ENCODE measurements at regions not wholly inside any gene's neighbourhood (a gene's known extent, or its start where the extent isn't known, plus 50 kb on each side); places are given as distances from the start of the nearest gene placed in this dataset.
"Not testable (repeated sequence)": the region's sequence is repeated elsewhere in the genome, so short reads cannot be mapped to it uniquely, and the experiment has no call there.

GRCh38 chr19:31075146-31075655 is 274.0 kb downstream of the TSHZ3 start:
- no peak for DNase-seq

- no peak for DNase-seq
Measured at GRCh38 chr19:31074199-31075125, 274.8 kb downstream of the TSHZ3 start.

- no peak for DNase-seq
Measured at GRCh38 chr19:31073485-31074198, 275.6 kb downstream of the TSHZ3 start.

GRCh38 chr19:31072451-31072850 is 276.8 kb downstream of the TSHZ3 start:
- no peak for DNase-seq

GRCh38 chr19:31071136-31071855 is 277.9 kb downstream of the TSHZ3 start:
- no peak for DNase-seq

- DNase-seq = no peak
Measured at GRCh38 chr19:31070146-31071065, 278.8 kb downstream of the TSHZ3 start.

GRCh38 chr19:31068268-31068667 is 281.0 kb downstream of the TSHZ3 start:
- no peak for DNase-seq

GRCh38 chr19:31066385-31066784 is 282.9 kb downstream of the TSHZ3 start:
- DNase-seq = no peak

GRCh38 chr19:31064491-31064890 is 284.7 kb downstream of the TSHZ3 start:
- DNase-seq = no peak

GRCh38 chr19:31058676-31059340 is 290.4 kb downstream of the TSHZ3 start:
- DNase-seq = no peak

GRCh38 chr19:31057476-31057875 is 291.8 kb downstream of the TSHZ3 start:
- no peak for DNase-seq

- no peak for DNase-seq
Measured at GRCh38 chr19:31055454-31055853, 293.8 kb downstream of the TSHZ3 start.

- DNase-seq = peak; percentile 38 to 42
Measured at GRCh38 chr19:31054430-31054829, 294.8 kb downstream of the TSHZ3 start.

- DNase-seq = no peak
Measured at GRCh38 chr19:31049431-31049830, 299.8 kb downstream of the TSHZ3 start.

- DNase-seq = no peak
Measured at GRCh38 chr19:31046024-31046423, 303.2 kb downstream of the TSHZ3 start.

GRCh38 chr19:31041461-31041860 is 307.8 kb downstream of the TSHZ3 start:
- no peak for DNase-seq

GRCh38 chr19:31039151-31039550 is 310.1 kb downstream of the TSHZ3 start:
- no peak for DNase-seq

GRCh38 chr19:31037286-31037980 is 311.8 kb downstream of the TSHZ3 start:
- DNase-seq = no peak

- not testable (repeated sequence) for DNase-seq
Measured at GRCh38 chr19:31031455-31031854, 317.8 kb downstream of the TSHZ3 start.

GRCh38 chr19:31023038-31023437 is 326.2 kb downstream of the TSHZ3 start:
- DNase-seq = no peak

- no peak for DNase-seq
Measured at GRCh38 chr19:31018936-31019335, 330.3 kb downstream of the TSHZ3 start.

All from stimulated activated CD4-positive, alpha-beta T cell treated with anti-CD3 and anti-CD28 coated beads, Interleukin-2, amount 100 ng/mL, for 24 hours (primary cell).